ENCODE measurements at regions not wholly inside any gene's neighbourhood (a gene's known extent, or its start where the extent isn't known, plus 50 kb on each side); places are given as distances from the start of the nearest gene placed in this dataset.
"Not testable (repeated sequence)": the region's sequence is repeated elsewhere in the genome, so short reads cannot be mapped to it uniquely, and the experiment has no call there.

GRCh38 chr4:1550122-1551070 is 133.7 kb downstream of the FAM53A start:
- no peak for DNase-seq
- Histone ChIP-seq H3K9me3 (no peaks in the 10 kb centered on the region), H3K27ac (no peak overlapping the region), H3K27me3 (peaks cover 0 to 40% of the 10 kb centered on the region in 2 donors), H3K4me3 (no peak overlapping the region), H3K36me3 (no peaks in the 10 kb centered on the region), H3K4me1 (peaks cover 0 to 25% (median 15%) of the 10 kb centered on the region in 4 donors)
- TF ChIP-seq CTCF (IDR thresholded peaks at IDR 0.05): no peak
- intact Hi-C loops (cut with DNase I; ENCODE audit: low total_unique reads): no loop called here

GRCh38 chr4:1549638-1550035 is 134.5 kb downstream of the FAM53A start:
- TF ChIP-seq CTCF (IDR thresholded peaks at IDR 0.05): no peak
- H3K27ac ChIP-seq: no peak overlapping the region
- H3K27me3 ChIP-seq: peaks cover 0 to 38% of the 10 kb centered on the region in 2 donors
- H3K4me3 ChIP-seq: no peak overlapping the region
- DNase-seq: no peak
- no peaks in the 10 kb centered on the region for H3K9me3 ChIP-seq
- intact Hi-C loops (cut with DNase I; ENCODE audit: low total_unique reads): no loop called here
- H3K4me1 ChIP-seq: peaks cover 0 to 24% (median 15%) of the 10 kb centered on the region in 4 donors
- no peaks in the 10 kb centered on the region for H3K36me3 ChIP-seq

- intact Hi-C loops (cut with DNase I; ENCODE audit: low total_unique reads); H3K36me3 ChIP-seq; H3K27ac ChIP-seq; DNase-seq; H3K9me3 ChIP-seq: not testable (repeated sequence)
- peak overlapping the region; percentile 42 to 48 for H3K4me3 ChIP-seq
- peaks cover 0 to 32% of the 10 kb centered on the region in 2 donors for H3K27me3 ChIP-seq
- TF ChIP-seq CTCF (IDR thresholded peaks at IDR 0.05): peak; percentile 63 to 87
- peaks cover 0 to 20% (median 15%) of the 10 kb centered on the region in 4 donors for H3K4me1 ChIP-seq
Observed at GRCh38 chr4:1548827-1549637, 135.1 kb downstream of the FAM53A start.

- no peak overlapping the region for H3K27ac ChIP-seq
- intact Hi-C loops (cut with DNase I; ENCODE audit: low total_unique reads): no loop called here
- peaks cover 0 to 31% of the 10 kb centered on the region in 2 donors for H3K27me3 ChIP-seq
- H3K9me3 ChIP-seq: no peaks in the 10 kb centered on the region
- H3K36me3 ChIP-seq: no peaks in the 10 kb centered on the region
- peak in 1 of 2 donors; percentile 36 for DNase-seq
- peaks cover 0 to 20% (median 15%) of the 10 kb centered on the region in 4 donors for H3K4me1 ChIP-seq
- no peak for TF ChIP-seq CTCF (IDR thresholded peaks at IDR 0.05)
- peak overlapping the region; percentile 42 to 48 for H3K4me3 ChIP-seq
Observed at GRCh38 chr4:1547856-1548826, 136.0 kb downstream of the FAM53A start.
